HG03469 (cell line): ENCODE measurements at regions not wholly inside any gene's neighbourhood (a gene's known extent, or its start where the extent isn't known, plus 50 kb on each side); places are given as distances from the start of the nearest gene placed in this dataset.

Experiments
- ATAC-seq: cut with Tn5 transposase; IDR thresholded peaks from one replicate; pipeline ENCODE4 v1.9.1; 2021; ENCODE audit warnings: mild to moderate bottlenecking, moderate library complexity, moderate number of reproducible peaks; ENCODE audit not compliant: unreplicated experiment

DNA sequence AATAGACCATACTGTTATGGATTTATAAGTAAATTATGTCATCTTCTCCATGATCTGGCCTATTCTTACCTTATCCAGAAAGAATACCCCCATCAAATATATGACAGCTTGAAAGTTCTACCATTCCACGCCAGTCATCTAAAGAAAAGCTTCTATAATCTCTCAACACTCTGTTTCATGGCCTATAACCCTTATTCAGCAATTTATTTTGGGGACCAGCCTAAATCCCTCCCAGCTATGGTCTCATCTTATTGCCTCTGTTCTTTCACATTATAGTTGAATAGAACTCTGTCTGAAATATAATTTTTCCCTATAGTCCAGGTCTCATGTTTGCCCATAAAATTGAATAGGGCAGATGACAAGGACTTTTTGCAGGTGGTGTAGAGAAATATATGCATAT is 2387.6 kb upstream of the WWC1 start:
- no peak for ATAC-seq

DNA sequence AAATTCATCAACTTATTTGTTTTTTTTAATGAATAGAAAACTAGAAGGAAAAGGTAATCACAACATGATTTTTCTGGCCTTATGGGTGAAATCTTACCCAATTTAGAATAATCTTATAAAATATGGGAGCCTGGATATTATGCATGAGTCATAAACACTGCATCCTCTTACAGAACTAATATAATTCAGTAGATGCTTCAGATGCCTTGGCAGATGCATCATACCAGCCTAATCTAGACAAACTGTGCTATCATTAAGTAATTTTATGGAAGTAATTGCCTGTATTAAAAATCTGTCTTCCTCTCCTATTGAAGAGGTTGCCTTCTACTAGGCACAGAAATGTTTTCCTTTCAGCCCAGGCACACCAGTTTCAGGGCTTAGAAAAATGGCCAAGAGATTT is 2384.6 kb upstream of the WWC1 start:
- no peak for ATAC-seq

DNA sequence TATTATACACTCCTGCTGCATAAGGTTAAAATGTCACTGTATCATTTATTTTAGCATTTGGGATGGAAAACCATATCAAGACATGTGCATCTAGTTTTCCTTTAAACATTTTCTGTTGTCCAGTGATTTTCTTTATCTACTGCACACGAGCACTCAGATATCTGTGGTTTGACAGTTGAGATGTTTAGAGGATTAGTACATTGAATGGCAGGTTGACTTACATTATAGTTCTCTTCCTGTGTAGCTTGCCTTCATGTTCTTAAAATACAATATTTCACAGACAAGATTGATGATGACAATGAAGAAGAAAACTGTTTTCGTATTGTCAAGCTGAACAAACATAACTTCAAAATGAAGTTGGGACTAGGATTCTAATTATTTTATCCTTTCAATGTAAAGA is 2378.4 kb upstream of the WWC1 start:
- no peak for ATAC-seq

DNA sequence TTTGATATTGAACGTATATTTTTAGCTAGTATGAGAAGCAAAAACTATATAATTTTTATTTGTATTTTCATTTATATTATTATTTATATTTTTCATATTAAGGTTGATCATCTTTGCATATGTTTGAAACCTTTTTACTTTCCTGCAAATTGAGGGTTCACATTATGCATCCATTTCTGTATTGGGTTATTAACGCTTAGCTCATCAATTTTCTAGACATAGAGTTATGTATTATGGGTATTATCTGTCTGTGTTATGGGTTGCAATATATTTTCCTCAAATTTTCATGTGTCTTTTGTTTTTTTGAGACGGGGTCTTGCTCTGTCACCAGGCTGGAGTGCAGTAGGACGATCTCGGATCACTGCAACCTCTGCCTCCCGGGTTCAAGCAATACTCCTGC is 2377.0 kb upstream of the WWC1 start:
- no peak for ATAC-seq

DNA sequence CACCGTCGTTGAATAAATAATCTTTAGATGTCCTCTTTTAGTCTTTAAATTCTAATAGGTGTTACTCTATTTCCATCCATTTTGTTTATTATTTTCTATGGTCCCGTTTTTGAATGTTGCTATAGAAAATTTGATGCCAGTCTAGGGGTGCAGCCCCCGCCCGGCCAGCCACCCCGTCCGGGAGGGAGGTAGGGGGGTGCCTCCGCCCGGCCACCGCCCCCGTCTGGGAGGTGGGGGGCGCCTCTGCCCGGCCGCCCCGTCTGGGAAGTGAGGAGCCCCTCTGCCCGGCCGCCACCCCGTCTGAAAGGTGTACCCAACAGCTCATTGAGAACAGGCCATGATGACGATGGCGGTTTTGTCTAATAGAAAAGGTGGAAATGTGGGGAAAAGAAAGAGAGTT is 2372.2 kb upstream of the WWC1 start:
- ATAC-seq, result no peak

DNA sequence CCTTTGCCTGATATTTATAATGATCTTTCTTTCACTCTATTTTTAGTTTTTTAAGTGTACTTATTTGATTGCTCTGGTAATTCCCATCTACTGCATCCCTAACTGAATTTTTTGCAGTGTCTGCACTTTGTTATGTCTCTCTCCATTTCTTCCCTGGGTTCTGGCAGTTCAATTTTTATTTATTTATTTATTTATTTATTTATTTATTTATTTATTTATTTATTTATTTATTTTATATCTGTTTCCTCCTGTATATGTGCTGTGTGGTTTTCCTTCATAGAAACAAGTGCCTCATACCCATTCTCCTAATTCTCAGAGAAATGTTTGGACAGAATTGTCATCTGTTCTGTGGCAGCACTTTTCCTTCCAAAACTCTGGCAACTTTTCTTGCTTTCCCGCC is 2370.8 kb upstream of the WWC1 start:
- no peak for ATAC-seq

DNA sequence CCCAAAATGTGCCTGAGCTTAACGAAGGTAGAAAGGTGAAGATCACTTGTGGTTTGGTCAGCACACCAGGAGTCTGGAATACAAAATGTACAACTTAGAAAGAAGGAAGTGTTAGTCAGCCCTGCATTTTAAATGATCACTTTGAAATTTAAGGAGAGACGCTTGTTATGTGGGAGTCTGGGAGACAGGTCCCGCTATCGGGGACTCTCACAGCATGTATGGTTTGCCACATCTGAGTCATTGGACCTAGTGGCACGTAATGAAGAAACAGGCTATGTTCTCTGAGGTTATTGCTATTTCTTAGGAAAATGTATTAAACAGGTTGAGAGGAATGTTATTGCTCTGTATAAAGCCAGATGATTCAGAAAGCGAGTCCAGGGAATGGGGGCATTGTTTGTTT is 2362.5 kb upstream of the WWC1 start:
- no peak for ATAC-seq

DNA sequence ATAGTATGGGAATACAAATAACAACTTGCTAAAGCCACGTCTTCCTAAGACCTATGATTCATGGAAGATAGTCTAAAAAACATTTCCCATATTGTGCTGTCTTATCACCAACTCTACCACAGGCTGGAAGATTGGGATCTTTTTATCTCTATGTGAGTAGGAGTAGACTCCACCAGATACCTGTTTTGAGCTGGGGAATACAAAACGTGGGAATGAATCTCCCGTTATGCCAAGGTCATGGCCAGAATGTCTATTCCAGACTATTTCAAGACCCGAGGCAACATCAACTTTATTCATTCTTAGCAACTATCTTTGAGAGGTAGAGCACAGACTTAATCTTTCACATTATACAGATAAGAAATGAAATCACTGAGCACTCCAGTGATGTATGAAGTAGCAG is 2350.9 kb upstream of the WWC1 start:
- no peak for ATAC-seq

DNA sequence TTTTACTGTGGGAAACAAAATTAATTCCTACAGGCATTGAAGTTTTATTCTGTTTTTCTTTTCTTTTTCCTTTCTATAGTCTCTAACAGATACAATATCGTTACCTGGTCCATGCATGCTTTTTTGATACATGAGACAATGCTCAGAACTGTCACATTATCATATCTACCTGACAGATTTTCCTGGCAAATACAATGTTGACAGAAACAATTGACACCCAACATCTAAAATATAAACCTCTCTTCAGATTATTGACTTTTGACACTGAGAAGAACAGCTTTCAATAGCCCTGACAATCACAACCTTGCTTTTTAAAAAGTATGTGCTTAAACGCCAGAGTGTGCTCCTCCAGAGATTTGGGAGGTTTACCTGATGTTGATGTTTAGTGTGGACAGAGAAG is 2334.6 kb upstream of the WWC1 start:
- no peak for ATAC-seq

DNA sequence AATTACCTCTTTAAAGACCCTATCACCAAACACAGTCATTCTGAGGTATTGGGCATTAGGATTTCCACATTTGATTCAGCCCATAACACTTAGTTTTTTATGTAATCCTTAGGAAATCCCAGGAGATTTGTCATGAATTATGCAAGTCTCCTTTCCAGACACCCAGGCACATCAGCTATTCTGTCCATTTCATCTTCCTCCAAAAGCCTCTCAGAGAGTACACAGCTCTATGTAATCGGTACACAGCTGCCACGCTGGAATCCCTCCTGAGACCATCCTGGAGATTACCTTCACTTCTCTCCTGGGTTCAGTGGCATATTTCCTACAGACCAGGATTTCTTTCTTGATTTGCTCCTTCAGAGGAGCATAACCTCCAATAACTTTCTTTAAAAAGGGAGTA is 2309.8 kb upstream of the WWC1 start:
- ATAC-seq, result no peak

DNA sequence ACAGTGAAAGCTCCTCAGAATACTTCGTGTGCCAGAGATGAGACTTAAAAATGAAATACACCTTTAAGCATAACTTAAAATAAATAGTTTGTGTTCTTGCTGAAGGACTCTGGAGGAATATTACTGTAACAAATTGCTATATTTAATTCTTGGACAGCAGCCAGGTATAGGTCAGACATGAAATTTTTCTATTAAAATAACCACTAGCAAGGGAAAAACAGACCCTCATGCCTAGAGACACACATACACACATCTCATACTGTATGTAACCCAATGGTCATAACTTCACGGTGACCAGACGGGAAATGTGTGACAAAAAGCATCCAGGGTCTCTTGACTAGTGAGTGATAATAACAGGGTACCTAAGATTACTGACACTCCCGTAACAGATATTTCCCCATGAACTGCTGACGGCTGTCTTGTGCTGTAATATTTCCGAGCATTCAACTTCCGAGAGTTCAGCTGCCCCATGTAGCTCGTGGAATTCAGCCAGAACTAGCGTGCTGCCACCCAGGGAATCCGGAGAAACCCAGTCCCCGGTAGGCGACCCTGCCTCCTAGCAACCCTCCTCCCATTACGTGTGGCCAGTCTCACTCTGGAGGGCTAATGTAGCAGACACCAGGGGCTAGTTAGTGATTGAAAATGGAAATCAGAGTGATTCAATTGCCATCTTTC is 2295.1 kb upstream of the WWC1 start:
- no peak for ATAC-seq

DNA sequence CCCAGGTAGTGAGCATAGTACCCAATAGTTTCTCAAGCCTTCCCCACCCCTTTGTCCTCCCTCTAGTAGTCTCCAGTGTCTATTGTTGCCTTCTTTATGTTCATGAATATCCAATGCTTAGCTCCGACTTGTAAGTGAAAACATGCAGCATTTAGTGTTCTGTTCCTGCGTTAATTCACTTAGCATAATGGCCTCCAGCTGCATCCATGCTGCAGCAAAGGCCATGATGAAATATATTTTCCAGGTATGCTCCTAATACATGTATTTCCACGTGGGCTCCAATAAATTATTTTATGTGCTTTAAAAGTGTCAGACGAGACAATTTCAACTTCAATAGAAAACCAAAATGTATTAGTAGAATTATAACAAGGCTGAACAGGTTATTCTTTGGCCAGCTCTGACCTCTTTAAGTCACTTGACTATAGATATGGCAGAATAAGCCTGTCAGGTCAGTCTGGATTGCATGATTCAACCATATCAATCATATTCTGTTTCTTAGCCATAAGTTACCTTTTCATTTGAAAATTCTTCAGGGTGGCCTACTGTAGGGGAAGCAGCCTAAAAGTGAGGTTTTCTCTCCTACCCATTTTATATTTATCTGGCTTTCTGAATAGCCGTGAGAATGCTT is 2291.6 kb upstream of the WWC1 start:
- ATAC-seq, result no peak

DNA sequence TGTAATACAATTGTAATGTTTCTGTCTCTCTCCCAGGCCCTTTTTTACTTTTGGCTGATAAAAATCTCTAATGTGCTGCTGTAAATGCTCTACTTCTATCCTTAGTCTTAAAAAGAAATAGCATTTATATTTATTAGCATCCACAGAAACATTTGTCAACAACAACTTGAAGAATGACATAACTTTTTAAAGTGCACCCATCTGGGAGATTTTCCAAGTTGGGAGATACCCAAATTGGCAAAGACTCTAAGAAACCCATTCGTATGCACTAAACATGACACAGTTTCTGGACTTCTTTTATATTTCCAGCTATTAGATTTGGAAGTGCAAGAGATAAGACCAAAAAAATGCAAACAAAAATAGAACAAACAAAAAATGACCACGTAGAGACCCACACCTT is 2287.4 kb upstream of the WWC1 start:
- ATAC-seq, result no peak

DNA sequence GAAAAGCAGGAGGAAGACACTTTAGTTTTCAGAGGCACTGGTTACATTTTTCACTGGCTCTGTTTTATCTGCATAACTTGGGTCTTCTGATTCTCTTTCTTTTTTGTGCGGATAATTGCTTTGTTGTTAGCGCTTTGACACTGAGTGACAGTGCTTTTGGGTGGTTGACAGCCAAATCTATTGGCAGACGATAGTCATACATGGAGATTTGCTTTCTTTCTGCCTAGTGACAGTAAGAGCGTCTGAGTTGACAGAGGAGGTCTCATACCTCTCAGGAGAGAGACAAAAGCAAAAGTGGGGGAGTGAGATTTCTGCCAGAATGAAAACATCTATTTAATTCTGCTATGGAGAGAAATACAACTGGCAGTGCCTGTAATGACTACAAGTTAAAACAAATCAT is 2278.0 kb upstream of the WWC1 start:
- ATAC-seq, result no peak

DNA sequence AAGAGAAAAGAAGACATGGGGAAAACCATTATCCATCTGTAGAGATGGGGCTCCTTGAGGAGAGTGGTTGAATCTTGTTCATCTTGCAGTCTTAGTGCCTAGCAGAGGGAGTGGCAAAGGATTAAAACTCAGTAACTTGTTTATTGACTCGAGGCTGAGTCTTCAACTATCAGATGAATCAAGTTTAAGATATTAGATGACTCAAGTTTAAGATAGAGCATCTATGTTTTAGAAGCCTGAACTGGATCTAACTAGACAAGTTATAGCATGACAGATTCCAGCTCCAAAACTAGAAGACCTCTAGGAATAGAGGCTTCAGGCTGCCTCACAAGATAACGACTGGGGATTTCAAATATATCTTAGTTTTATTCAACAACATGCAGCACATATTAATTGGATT is 2277.2 kb upstream of the WWC1 start:
- no peak for ATAC-seq

DNA sequence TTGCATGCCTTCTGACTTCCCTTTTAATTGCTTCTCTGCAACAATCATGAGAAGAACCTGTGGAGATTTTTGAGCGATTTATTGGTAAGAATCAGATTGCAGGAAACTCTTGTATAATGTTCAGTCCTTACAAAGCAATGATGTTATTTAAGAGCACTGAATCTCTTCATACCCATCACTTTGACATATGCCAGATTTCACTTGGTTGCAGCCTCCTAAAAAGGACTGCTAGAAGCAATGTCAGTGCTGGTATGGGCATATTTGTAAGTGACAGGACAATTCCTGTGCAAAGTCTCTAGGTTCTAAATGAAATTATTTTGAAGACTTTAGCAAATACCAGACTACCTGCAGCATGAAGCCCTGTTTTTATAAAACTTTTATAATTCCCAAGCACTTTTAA is 2272.7 kb upstream of the WWC1 start:
- ATAC-seq, result no peak

DNA sequence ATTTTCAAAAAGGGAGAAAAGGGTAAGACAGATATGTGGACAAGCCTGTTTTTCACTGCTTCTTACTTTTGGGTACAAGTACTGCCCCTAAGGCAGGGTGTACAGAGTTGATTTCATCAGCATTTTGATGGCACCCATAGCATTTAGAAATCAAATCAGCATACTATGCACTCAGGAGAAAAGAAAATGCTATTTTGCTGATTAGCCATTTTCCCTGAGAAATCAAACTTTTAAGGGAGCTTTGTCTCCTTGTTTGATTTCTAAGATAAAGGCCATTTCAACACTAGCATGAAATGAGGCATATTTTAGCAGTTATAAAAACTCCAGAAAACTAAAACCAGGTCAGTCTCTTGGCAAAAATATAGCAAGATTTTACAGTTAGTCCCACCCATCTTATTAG is 2269.4 kb upstream of the WWC1 start:
- ATAC-seq, result no peak

DNA sequence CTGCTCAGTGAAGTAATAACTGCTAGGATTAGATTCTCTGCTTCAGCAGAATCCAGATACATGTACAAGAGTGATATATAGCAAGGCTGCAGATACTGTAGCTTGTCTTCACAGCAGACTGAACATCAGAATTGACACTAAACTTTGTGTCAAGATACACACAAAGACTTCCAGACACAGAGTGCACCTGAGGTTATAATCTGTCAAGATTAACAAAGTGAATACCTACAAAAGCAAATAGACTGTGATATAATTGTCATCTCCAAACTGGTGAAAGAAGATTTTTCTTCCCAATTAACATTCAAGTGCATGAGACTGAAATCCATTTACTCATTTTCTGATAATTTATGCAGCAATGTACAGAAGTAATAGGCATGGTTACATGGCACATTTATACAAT is 2266.5 kb upstream of the WWC1 start:
- ATAC-seq, result no peak

DNA sequence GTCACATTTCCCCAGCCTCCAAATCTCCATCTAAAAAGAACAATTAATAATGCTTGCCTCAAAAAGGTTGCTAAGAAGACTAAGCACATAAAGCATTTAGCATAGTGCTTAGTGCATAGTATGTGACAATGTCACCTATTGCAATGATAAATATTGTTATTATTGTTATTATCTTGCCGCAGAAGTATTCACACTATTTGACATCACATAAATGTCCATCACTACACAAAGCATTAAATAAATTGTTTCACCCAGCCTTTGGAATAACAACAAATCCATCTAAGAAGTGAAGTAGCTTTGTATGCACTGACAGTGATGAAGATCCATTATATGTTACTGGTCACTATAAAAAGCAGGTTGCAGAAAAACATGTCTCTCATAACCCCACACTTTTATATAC is 2263.9 kb upstream of the WWC1 start:
- ATAC-seq, result no peak

DNA sequence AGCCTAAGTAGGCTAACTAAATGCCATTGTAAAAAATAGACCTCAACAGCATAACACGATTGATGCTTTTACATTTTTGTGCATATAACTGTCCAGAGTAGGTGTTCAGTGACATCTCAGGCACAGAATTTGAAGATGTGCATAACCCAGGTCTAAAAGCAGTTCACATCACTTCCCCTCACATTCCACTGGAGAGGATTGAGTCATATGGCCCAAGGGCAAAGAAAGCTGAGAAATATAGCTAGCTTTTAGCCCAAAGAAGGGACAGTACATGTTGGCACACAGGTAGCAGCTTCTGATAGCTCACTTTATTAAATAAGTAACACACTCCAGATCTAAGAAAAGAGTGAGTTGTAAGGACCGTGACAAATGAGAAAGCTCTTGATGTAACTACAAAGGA is 2259.5 kb upstream of the WWC1 start:
- ATAC-seq, result no peak

DNA sequence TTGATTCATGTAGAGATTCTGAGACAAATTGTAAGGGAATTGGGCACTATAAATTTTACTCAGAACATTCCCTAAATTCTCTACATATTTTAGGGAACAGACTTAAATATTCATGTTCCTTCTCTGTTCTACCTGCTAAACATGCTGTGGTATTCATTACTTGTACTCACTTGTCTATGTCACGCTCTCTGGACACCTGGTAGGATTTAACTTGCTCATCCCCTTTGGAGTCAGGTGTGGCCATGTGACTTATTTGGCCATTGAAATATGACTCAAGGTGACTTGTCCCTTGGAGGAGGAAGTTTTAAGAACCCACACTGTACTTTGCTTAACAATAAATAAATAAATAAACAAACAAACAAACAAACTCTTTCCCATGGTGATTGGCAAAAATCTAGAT is 2258.8 kb upstream of the WWC1 start:
- ATAC-seq, result no peak

DNA sequence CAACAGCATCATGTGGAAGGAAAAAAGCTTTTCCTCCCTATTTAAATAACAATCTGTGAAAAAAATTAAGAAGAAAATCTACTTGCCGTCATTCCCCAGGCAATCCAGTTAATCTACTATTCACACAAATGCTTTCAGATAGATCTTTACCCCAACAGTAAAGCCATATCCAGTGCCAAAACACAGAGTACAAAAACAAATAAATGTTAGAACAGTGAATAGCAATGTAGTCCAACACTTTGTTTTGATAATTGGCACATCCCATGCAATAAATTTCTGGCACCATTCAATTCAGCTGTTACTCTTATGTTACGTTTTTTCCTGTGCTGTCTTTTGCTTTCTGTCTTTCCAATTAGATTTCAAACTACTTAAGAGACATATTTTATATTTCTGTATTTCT is 2245.5 kb upstream of the WWC1 start:
- ATAC-seq, result no peak

DNA sequence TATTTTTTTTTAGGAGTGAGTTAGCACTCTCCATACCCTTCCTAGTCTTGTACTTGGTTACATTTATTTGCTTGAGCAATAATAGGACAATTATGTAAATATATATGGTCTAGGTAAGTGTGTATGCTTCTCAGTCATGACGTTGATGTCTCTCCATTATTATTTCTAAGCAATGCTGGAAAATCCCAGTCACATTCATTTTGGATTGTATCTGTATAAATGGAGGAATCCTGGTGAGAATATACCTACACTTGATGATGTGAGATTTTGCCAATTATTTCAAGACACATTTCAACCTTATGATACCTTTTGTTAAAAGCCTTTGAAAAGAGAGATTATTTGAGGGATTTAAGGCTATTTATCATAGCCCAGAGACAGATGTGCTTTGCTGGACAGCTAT is 2244.5 kb upstream of the WWC1 start:
- no peak for ATAC-seq
